GM23338 (cell line): ENCODE measurements at regions not wholly inside any gene's neighbourhood (a gene's known extent, or its start where the extent isn't known, plus 50 kb on each side); places are given as distances from the start of the nearest gene placed in this dataset.

Source experiments
- ATAC-seq: fragments of 200-7000 bp; cut with Tn5 transposase; 3 replicates; pipeline ENCODE4 v1.9.1; 2020
- DNase-seq: peaks from one replicate; pipeline ENCODE4 v3.0.0-alpha.2; 2015; ENCODE audit warnings: low spot score
- H2AFZ ChIP-seq: fragments of 200-600 bp; sonication (generic); 2 replicates; pipeline ENCODE4 v1.8.0; 2016; ENCODE audit warnings: antibody characterized with exemption, mild to moderate bottlenecking, moderate library complexity
- H3F3A ChIP-seq: fragments of 200-600 bp; sonication (generic); replicated peaks from 2 replicates; pipeline ENCODE4 v1.8.0; 2017; ENCODE audit warnings: antibody characterized with exemption, mixed run types, low read depth
- H3K27ac ChIP-seq: fragments of 200-600 bp; sonication (generic); 2 replicates; pipeline ENCODE4 v1.6.1; 2016; ENCODE audit warnings: low read depth
- H3K27me3 ChIP-seq: fragments of 200-600 bp; sonication (generic); 2 replicates; pipeline ENCODE4 v1.8.0; 2016; ENCODE audit warnings: mild to moderate bottlenecking, mixed run types, moderate library complexity; ENCODE audit not compliant: insufficient read depth
- H3K36me3 ChIP-seq: fragments of 200-600 bp; sonication (generic); 2 replicates; pipeline ENCODE4 v1.8.0; 2016; ENCODE audit warnings: mild to moderate bottlenecking; ENCODE audit not compliant: insufficient read depth
- H3K4me1 ChIP-seq: fragments of 200-600 bp; sonication (generic); 2 replicates; pipeline ENCODE4 v1.8.0; 2016; ENCODE audit warnings: mild to moderate bottlenecking, moderate library complexity; ENCODE audit not compliant: insufficient read depth
- H3K4me2 ChIP-seq: fragments of 200-600 bp; sonication (generic); 2 replicates; pipeline ENCODE4 v1.7.1; 2017; ENCODE audit warnings: mixed run types
- H3K4me3 ChIP-seq: fragments of 200-600 bp; sonication (generic); 2 replicates; pipeline ENCODE4 v1.6.1; 2016; ENCODE audit warnings: mixed run types
- H3K79me2 ChIP-seq: fragments of 200-600 bp; sonication (generic); replicated peaks from 2 replicates; pipeline ENCODE4 v1.8.0; 2017; ENCODE audit warnings: mild to moderate bottlenecking; ENCODE audit not compliant: insufficient read depth
- H3K9me2 ChIP-seq: fragments of 200-600 bp; sonication (generic); 2 replicates; pipeline ENCODE4 v1.8.0; 2017; ENCODE audit not compliant: insufficient read depth
- H4K20me1 ChIP-seq: fragments of 200-600 bp; sonication (generic); replicated peaks from 2 replicates; pipeline ENCODE4 v1.8.0; 2017; ENCODE audit warnings: mild to moderate bottlenecking; ENCODE audit not compliant: insufficient read depth
- H3K27ac Mint-ChIP-seq: 2 replicates; pipeline ENCODE4 v1.8.0; 2020; ENCODE audit warnings: inconsistent platforms, mild to moderate bottlenecking, moderate library complexity, mixed read lengths
- H3K27me3 Mint-ChIP-seq: 3 replicates; pipeline ENCODE4 v1.8.0; 2022; ENCODE audit warnings: low read depth, mild to moderate bottlenecking, moderate library complexity, mixed read lengths, inconsistent platforms; ENCODE audit not compliant: insufficient read depth, poor library complexity
- H3K36me3 Mint-ChIP-seq: 3 replicates; pipeline ENCODE4 v1.8.0; 2021; ENCODE audit warnings: low read depth, mild to moderate bottlenecking, inconsistent platforms, moderate library complexity, mixed read lengths
- H3K4me1 Mint-ChIP-seq: 3 replicates; pipeline ENCODE4 v1.8.0; 2020; ENCODE audit warnings: mild to moderate bottlenecking, inconsistent platforms, mixed read lengths
- H3K4me3 Mint-ChIP-seq: 3 replicates; pipeline ENCODE4 v1.8.0; 2021; ENCODE audit warnings: moderate library complexity, mild to moderate bottlenecking, inconsistent platforms, mixed read lengths
- H3K9me3 Mint-ChIP-seq: 3 replicates; pipeline ENCODE4 v1.8.0; 2020; ENCODE audit warnings: moderate library complexity, mild to moderate bottlenecking, inconsistent platforms, mixed read lengths
- CREB1 ChIP-seq: fragments of 250-450 bp; sonication (Bioruptor Pico); IDR thresholded peaks from 2 replicates; pipeline ENCODE4 v1.5.0; 2020; ENCODE audit warnings: low read depth, mild to moderate bottlenecking, moderate library complexity
- EZH2 ChIP-seq: fragments of 200-600 bp; sonication (generic); IDR thresholded peaks from one replicate; pipeline ENCODE4 v1.8.0; 2017; ENCODE audit warnings: antibody characterized with exemption, mild to moderate bottlenecking, low read depth; ENCODE audit not compliant: unreplicated experiment
- EZH2phosphoT487 ChIP-seq: fragments of 200-600 bp; sonication (generic); IDR thresholded peaks from one replicate; pipeline ENCODE4 v1.8.1; 2018; ENCODE audit warnings: antibody characterized with exemption; ENCODE audit not compliant: unreplicated experiment
- JUNB ChIP-seq: IDR thresholded peaks from one replicate; pipeline ENCODE4 v1.6.1; 2016; ENCODE audit warnings: antibody characterized with exemption; ENCODE audit not compliant: unreplicated experiment
- NANOG ChIP-seq: IDR thresholded peaks from 2 replicates; pipeline ENCODE4 v1.6.1; 2016; ENCODE audit warnings: antibody characterized with exemption, borderline replicate concordance
- POLR2AphosphoS5 ChIP-seq: IDR thresholded peaks from 2 replicates; pipeline ENCODE4 v1.6.1; 2016; ENCODE audit warnings: antibody characterized with exemption, low read depth
- STAT1 ChIP-seq: IDR thresholded peaks from one replicate; pipeline ENCODE4 v1.6.1; 2016; ENCODE audit warnings: antibody characterized with exemption; ENCODE audit not compliant: unreplicated experiment
- ZNF114 ChIP-seq: fragments of 250-450 bp; sonication (Bioruptor Pico); IDR thresholded peaks from 2 replicates; pipeline ENCODE4 v1.5.0; 2020; ENCODE audit warnings: mild to moderate bottlenecking, moderate library complexity
- ZNF331 ChIP-seq: fragments of 250-450 bp; sonication (Bioruptor Pico); IDR thresholded peaks from 2 replicates; pipeline ENCODE4 v1.5.0; 2020; ENCODE audit warnings: low read depth, mild to moderate bottlenecking, moderate library complexity
- ZNF462 ChIP-seq: fragments of 250-450 bp; sonication (Bioruptor Pico); IDR thresholded peaks from 2 replicates; pipeline ENCODE4 v1.5.0; 2020; ENCODE audit warnings: mild to moderate bottlenecking, moderate library complexity
- TF ChIP-seq, protein P1 (sequence below): IDR thresholded peaks from 2 replicates; pipeline ENCODE4 v1.6.1; 2016; ENCODE audit warnings: antibody characterized with exemption
- TF ChIP-seq, protein P2 (sequence below), 2 experiments: fragments of 200-600 bp in 1 of 2; sonication (generic) in 1 of 2; conservative IDR thresholded peaks; 2 replicates each; pipeline versions ENCODE4 v1.5.1 to v1.6.1; 2016 to 2017; ENCODE audit warnings: antibody characterized with exemption in 2 of 2, low read depth in 2 of 2, mild to moderate bottlenecking in 2 of 2, moderate library complexity in 1 of 2
- TF ChIP-seq, protein P3 (sequence below): IDR thresholded peaks from one replicate; pipeline ENCODE4 v1.6.1; 2018; ENCODE audit warnings: antibody characterized with exemption; ENCODE audit not compliant: unreplicated experiment

DNA sequence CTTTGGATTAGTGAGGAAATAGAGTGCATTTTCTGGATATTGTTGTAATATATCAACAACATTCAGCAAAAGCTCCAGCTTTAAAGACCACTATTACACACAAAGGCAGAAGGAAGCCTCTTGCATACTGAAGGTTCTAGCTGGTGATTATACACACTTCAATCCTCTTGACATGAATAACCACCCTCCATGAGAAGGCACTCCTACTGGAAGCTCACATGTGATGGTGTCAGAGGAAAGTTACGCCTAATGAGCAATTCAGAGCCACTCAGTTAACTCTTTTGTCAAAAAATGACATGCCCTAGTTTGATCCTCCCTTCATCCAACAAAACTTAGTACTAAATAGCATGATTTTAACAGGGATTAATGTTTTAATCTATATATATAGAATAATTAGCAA lies 124.6 kb upstream of the LYSMD4 start:
- Mint-ChIP-seq H3K9me3 (no peaks in the 10 kb centered on the region), H3K36me3 (no peaks in the 10 kb centered on the region), H3K27ac (no peak overlapping the region), H3K4me3 (no peak overlapping the region), H3K4me1 (no peaks in the 10 kb centered on the region), H3K27me3 (no peaks in the 10 kb centered on the region)
- TF ChIP-seq ZNF462 (CRISPR knock-in tag): no peak
- TF ChIP-seq ZNF114 (CRISPR knock-in tag): no peak
- TF ChIP-seq CREB1 (CRISPR knock-in tag): no peak
- TF ChIP-seq, protein P1, sequence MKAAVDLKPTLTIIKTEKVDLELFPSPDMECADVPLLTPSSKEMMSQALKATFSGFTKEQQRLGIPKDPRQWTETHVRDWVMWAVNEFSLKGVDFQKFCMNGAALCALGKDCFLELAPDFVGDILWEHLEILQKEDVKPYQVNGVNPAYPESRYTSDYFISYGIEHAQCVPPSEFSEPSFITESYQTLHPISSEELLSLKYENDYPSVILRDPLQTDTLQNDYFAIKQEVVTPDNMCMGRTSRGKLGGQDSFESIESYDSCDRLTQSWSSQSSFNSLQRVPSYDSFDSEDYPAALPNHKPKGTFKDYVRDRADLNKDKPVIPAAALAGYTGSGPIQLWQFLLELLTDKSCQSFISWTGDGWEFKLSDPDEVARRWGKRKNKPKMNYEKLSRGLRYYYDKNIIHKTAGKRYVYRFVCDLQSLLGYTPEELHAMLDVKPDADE: no peak
- TF ChIP-seq, protein P2, sequence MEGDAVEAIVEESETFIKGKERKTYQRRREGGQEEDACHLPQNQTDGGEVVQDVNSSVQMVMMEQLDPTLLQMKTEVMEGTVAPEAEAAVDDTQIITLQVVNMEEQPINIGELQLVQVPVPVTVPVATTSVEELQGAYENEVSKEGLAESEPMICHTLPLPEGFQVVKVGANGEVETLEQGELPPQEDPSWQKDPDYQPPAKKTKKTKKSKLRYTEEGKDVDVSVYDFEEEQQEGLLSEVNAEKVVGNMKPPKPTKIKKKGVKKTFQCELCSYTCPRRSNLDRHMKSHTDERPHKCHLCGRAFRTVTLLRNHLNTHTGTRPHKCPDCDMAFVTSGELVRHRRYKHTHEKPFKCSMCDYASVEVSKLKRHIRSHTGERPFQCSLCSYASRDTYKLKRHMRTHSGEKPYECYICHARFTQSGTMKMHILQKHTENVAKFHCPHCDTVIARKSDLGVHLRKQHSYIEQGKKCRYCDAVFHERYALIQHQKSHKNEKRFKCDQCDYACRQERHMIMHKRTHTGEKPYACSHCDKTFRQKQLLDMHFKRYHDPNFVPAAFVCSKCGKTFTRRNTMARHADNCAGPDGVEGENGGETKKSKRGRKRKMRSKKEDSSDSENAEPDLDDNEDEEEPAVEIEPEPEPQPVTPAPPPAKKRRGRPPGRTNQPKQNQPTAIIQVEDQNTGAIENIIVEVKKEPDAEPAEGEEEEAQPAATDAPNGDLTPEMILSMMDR (conservative IDR thresholded peaks at IDR 0.05; ENCODE audit: low read depth in 2 of 2): no peak
- no peak for TF ChIP-seq ZNF331
- no peak for TF ChIP-seq EZH2phosphoT487
- TF ChIP-seq, protein P3, sequence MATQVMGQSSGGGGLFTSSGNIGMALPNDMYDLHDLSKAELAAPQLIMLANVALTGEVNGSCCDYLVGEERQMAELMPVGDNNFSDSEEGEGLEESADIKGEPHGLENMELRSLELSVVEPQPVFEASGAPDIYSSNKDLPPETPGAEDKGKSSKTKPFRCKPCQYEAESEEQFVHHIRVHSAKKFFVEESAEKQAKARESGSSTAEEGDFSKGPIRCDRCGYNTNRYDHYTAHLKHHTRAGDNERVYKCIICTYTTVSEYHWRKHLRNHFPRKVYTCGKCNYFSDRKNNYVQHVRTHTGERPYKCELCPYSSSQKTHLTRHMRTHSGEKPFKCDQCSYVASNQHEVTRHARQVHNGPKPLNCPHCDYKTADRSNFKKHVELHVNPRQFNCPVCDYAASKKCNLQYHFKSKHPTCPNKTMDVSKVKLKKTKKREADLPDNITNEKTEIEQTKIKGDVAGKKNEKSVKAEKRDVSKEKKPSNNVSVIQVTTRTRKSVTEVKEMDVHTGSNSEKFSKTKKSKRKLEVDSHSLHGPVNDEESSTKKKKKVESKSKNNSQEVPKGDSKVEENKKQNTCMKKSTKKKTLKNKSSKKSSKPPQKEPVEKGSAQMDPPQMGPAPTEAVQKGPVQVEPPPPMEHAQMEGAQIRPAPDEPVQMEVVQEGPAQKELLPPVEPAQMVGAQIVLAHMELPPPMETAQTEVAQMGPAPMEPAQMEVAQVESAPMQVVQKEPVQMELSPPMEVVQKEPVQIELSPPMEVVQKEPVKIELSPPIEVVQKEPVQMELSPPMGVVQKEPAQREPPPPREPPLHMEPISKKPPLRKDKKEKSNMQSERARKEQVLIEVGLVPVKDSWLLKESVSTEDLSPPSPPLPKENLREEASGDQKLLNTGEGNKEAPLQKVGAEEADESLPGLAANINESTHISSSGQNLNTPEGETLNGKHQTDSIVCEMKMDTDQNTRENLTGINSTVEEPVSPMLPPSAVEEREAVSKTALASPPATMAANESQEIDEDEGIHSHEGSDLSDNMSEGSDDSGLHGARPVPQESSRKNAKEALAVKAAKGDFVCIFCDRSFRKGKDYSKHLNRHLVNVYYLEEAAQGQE: no peak
- no peak for TF ChIP-seq NANOG
- no peak for TF ChIP-seq POLR2AphosphoS5
- TF ChIP-seq STAT1: no peak
- no peak for TF ChIP-seq EZH2
- no peak for TF ChIP-seq JUNB
- H3F3A ChIP-seq: no peaks in the 10 kb centered on the region
- H3K4me2 ChIP-seq: no peak overlapping the region
- H3K4me1 ChIP-seq: no peaks in the 10 kb centered on the region
- H3K27me3 ChIP-seq: no peaks in the 10 kb centered on the region
- no peaks in the 10 kb centered on the region for H3K79me2 ChIP-seq
- H3K27ac ChIP-seq: no peak overlapping the region
- H3K9me2 ChIP-seq: no peaks in the 10 kb centered on the region
- H3K36me3 ChIP-seq: no peaks in the 10 kb centered on the region
- H2AFZ ChIP-seq: no peak overlapping the region
- DNase-seq: no peak
- no peaks in the 10 kb centered on the region for H4K20me1 ChIP-seq
- no peak for ATAC-seq
- H3K4me3 ChIP-seq: no peak overlapping the region
